ENCODE measurements at regions not wholly inside any gene's neighbourhood (a gene's known extent, or its start where the extent isn't known, plus 50 kb on each side); places are given as distances from the start of the nearest gene placed in this dataset.

DNA sequence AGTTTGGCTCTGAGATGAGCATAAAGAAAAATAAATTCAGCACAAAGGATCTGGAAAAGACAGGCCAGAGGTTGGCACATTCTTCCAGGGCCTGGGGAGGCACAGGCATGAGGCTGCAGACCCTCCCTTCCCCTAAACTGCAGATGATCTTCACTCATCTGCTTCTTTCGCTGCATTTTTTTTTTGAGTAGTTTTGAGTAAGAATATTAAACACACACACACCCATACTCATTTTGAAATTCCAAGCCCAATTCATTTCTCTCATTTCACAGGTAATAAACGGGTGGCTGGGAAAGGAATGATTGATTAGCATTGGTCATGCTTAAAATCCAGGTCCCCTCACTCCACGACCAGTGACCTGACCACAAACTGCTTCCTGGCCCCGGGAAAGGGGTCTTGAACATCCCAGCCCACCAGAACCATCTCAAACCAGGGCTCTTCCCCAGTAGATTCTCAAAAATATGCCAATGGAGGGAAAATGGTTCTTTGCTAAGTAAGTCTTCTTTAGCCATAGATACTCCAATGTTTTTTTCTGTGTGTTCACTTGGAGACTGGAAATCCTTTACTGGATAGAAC, 219.6 kb downstream of the ANAPC1 start:
- no peak for DNase-seq (ENCODE audit: low read depth in 1 of 2, low spot score in 1 of 2)
- Histone ChIP-seq H3K27me3 (ENCODE audit: insufficient read depth, poor library complexity, severe bottlenecking) (no peaks in the 10 kb centered on the region), H3K27ac (replicated peaks) (no peak overlapping the region), H3K4me3 (replicated peaks; ENCODE audit: insufficient read depth, low read length) (no peak overlapping the region)
- TF ChIP-seq POLR2AphosphoS5 (IDR thresholded peaks at IDR 0.05; ENCODE audit: low read depth) (no peak), SPI1 (IDR thresholded peaks at IDR 0.05; ENCODE audit: borderline replicate concordance, low read depth) (no peak), REST (IDR thresholded peaks at IDR 0.05; ENCODE audit: insufficient replicate concordance, low read depth) (no peak), GABPA (IDR thresholded peaks at IDR 0.05; ENCODE audit: low read depth) (no peak)
- TF ChIP-seq, protein P1, sequence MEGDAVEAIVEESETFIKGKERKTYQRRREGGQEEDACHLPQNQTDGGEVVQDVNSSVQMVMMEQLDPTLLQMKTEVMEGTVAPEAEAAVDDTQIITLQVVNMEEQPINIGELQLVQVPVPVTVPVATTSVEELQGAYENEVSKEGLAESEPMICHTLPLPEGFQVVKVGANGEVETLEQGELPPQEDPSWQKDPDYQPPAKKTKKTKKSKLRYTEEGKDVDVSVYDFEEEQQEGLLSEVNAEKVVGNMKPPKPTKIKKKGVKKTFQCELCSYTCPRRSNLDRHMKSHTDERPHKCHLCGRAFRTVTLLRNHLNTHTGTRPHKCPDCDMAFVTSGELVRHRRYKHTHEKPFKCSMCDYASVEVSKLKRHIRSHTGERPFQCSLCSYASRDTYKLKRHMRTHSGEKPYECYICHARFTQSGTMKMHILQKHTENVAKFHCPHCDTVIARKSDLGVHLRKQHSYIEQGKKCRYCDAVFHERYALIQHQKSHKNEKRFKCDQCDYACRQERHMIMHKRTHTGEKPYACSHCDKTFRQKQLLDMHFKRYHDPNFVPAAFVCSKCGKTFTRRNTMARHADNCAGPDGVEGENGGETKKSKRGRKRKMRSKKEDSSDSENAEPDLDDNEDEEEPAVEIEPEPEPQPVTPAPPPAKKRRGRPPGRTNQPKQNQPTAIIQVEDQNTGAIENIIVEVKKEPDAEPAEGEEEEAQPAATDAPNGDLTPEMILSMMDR (IDR thresholded peaks at IDR 0.05; ENCODE audit: insufficient read depth, low read length): no peak

GRCh38 chr2:111665011-111665410, 219.0 kb downstream of the ANAPC1 start:
- Histone ChIP-seq H3K27me3 (ENCODE audit: insufficient read depth, poor library complexity, severe bottlenecking) (no peaks in the 10 kb centered on the region), H3K4me3 (replicated peaks; ENCODE audit: insufficient read depth, low read length) (no peak overlapping the region), H3K27ac (replicated peaks) (no peak overlapping the region)
- no peak for DNase-seq (ENCODE audit: low read depth in 1 of 2, low spot score in 1 of 2)
- TF ChIP-seq POLR2AphosphoS5 (IDR thresholded peaks at IDR 0.05; ENCODE audit: low read depth) (no peak), SPI1 (IDR thresholded peaks at IDR 0.05; ENCODE audit: borderline replicate concordance, low read depth) (no peak), GABPA (IDR thresholded peaks at IDR 0.05; ENCODE audit: low read depth) (no peak), REST (IDR thresholded peaks at IDR 0.05; ENCODE audit: insufficient replicate concordance, low read depth) (no peak)
- TF ChIP-seq, protein P1 (IDR thresholded peaks at IDR 0.05; ENCODE audit: insufficient read depth, low read length): no peak

- H3K27ac ChIP-seq (replicated peaks): no peak overlapping the region
- no peak overlapping the region for H3K4me3 ChIP-seq (replicated peaks; ENCODE audit: insufficient read depth, low read length)
- TF ChIP-seq, protein P1 (IDR thresholded peaks at IDR 0.05; ENCODE audit: insufficient read depth, low read length): no peak
- no peak for TF ChIP-seq GABPA (IDR thresholded peaks at IDR 0.05; ENCODE audit: low read depth)
- no peak for TF ChIP-seq POLR2AphosphoS5 (IDR thresholded peaks at IDR 0.05; ENCODE audit: low read depth)
- H3K27me3 ChIP-seq (ENCODE audit: insufficient read depth, poor library complexity, severe bottlenecking): no peaks in the 10 kb centered on the region
- DNase-seq (ENCODE audit: low read depth in 1 of 2, low spot score in 1 of 2): no peak
Measured at GRCh38 chr2:111665551-111666116, 218.4 kb downstream of the ANAPC1 start.

- TF ChIP-seq, protein P1 (IDR thresholded peaks at IDR 0.05; ENCODE audit: insufficient read depth, low read length): no peak
- TF ChIP-seq REST (IDR thresholded peaks at IDR 0.05; ENCODE audit: insufficient replicate concordance, low read depth): no peak
- Histone ChIP-seq H3K27ac (replicated peaks) (no peak overlapping the region), H3K4me3 (replicated peaks; ENCODE audit: insufficient read depth, low read length) (no peak overlapping the region), H3K27me3 (ENCODE audit: insufficient read depth, poor library complexity, severe bottlenecking) (no peaks in the 10 kb centered on the region)
- DNase-seq (ENCODE audit: low read depth in 1 of 2, low spot score in 1 of 2): no peak
Measured at GRCh38 chr2:111666160-111666559, 217.8 kb downstream of the ANAPC1 start.
